ENCODE measurements at regions not wholly inside any gene's neighbourhood (a gene's known extent, or its start where the extent isn't known, plus 50 kb on each side); places are given as distances from the start of the nearest gene placed in this dataset.

DNA sequence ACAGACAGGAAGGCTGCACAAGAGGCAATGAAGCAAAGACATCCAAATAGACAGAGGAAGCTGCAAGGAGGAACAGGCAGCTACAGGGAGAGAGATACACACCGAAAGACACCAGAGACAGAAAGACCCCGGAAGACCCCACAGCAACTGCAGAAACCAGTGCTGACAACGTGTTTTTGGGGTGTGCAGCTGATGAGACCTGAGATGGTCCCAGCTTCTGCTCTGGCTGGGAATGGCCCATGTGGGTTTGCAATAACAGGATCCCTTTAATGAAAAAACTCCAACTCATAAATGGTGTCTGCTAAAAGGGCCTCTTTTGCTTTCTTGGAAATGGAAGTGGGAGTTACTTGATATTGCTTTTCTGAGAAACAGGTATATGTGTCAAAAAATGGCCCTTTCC lies 101.5 kb upstream of the CDH11 start (continued):
- TF ChIP-seq, protein P1, sequence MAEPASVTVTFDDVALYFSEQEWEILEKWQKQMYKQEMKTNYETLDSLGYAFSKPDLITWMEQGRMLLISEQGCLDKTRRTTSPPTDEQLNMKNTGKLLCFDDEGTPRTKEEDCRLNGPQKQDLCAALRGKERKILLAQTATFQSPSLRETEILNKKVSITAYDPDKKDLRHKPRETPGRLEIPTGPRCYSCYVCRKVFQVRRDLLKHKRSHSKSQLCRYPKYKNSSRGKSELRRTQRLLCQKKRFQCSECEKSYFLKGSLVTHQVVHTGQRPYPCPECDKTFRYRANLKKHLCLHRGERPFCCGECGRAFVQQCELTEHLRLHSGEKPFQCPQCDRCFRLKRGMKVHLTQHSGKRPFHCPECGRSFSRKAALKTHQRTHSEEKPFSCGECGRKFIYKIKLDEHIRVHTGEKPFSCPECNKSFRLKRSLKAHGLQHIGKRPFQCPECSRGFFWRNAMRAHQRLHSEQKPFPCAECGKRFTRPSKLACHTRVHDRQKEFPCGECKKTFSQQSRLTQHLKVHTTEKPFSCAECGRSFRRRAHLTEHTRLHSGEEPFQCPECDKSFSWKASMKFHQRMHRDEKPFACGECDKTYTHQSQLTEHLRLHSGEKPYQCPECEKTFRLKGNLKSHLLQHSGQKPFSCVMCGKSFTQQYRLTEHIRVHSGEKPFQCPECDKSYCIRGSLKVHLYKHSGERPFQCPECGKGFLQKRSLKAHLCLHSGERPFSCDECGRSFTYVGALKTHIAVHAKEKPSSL (CRISPR knock-in tag; conservative IDR thresholded peaks at IDR 0.05), result 0 out of 2 replicates have a peak, but pooled peaks have one; percentile 13
- TF ChIP-seq ZNF671 (CRISPR knock-in tag; IDR thresholded peaks at IDR 0.05) (peak; percentile 54; the same call in 1 of the 2 replicates), NR3C1 (CRISPR knock-in tag; conservative IDR thresholded peaks at IDR 0.05; ENCODE audit: low read depth) (no peak), GTF2I (CRISPR knock-in tag; conservative IDR thresholded peaks at IDR 0.05) (no peak), JAZF1 (CRISPR knock-in tag; IDR thresholded peaks at IDR 0.05) (no peak), IRF2 (CRISPR knock-in tag; IDR thresholded peaks at IDR 0.05; ENCODE audit: borderline replicate concordance, low read depth) (no peak), ELF4 (CRISPR knock-in tag; IDR thresholded peaks at IDR 0.05; ENCODE audit: low read depth) (no peak), RELA (CRISPR knock-in tag; IDR thresholded peaks at IDR 0.05; ENCODE audit: borderline replicate concordance) (no peak), HMGA2 (CRISPR knock-in tag; IDR thresholded peaks at IDR 0.05) (no peak), FOXP1 (CRISPR knock-in tag; IDR thresholded peaks at IDR 0.05; ENCODE audit: borderline replicate concordance) (no peak), JUN (CRISPR knock-in tag; IDR thresholded peaks at IDR 0.05) (no peak), CBFB (CRISPR knock-in tag; IDR thresholded peaks at IDR 0.05; ENCODE audit: low read depth) (no peak)
- TF ChIP-seq, protein P2, sequence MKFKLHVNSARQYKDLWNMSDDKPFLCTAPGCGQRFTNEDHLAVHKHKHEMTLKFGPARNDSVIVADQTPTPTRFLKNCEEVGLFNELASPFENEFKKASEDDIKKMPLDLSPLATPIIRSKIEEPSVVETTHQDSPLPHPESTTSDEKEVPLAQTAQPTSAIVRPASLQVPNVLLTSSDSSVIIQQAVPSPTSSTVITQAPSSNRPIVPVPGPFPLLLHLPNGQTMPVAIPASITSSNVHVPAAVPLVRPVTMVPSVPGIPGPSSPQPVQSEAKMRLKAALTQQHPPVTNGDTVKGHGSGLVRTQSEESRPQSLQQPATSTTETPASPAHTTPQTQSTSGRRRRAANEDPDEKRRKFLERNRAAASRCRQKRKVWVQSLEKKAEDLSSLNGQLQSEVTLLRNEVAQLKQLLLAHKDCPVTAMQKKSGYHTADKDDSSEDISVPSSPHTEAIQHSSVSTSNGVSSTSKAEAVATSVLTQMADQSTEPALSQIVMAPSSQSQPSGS (CRISPR knock-in tag; IDR thresholded peaks at IDR 0.05; ENCODE audit: borderline replicate concordance, low read depth), result no peak
- TF ChIP-seq, protein P3, sequence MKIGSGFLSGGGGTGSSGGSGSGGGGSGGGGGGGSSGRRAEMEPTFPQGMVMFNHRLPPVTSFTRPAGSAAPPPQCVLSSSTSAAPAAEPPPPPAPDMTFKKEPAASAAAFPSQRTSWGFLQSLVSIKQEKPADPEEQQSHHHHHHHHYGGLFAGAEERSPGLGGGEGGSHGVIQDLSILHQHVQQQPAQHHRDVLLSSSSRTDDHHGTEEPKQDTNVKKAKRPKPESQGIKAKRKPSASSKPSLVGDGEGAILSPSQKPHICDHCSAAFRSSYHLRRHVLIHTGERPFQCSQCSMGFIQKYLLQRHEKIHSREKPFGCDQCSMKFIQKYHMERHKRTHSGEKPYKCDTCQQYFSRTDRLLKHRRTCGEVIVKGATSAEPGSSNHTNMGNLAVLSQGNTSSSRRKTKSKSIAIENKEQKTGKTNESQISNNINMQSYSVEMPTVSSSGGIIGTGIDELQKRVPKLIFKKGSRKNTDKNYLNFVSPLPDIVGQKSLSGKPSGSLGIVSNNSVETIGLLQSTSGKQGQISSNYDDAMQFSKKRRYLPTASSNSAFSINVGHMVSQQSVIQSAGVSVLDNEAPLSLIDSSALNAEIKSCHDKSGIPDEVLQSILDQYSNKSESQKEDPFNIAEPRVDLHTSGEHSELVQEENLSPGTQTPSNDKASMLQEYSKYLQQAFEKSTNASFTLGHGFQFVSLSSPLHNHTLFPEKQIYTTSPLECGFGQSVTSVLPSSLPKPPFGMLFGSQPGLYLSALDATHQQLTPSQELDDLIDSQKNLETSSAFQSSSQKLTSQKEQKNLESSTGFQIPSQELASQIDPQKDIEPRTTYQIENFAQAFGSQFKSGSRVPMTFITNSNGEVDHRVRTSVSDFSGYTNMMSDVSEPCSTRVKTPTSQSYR (CRISPR knock-in tag; IDR thresholded peaks at IDR 0.05), result no peak
- TF ChIP-seq, protein P4, sequence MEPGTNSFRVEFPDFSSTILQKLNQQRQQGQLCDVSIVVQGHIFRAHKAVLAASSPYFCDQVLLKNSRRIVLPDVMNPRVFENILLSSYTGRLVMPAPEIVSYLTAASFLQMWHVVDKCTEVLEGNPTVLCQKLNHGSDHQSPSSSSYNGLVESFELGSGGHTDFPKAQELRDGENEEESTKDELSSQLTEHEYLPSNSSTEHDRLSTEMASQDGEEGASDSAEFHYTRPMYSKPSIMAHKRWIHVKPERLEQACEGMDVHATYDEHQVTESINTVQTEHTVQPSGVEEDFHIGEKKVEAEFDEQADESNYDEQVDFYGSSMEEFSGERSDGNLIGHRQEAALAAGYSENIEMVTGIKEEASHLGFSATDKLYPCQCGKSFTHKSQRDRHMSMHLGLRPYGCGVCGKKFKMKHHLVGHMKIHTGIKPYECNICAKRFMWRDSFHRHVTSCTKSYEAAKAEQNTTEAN (CRISPR knock-in tag; IDR thresholded peaks at IDR 0.05), result no peak
- TF ChIP-seq, protein P5, sequence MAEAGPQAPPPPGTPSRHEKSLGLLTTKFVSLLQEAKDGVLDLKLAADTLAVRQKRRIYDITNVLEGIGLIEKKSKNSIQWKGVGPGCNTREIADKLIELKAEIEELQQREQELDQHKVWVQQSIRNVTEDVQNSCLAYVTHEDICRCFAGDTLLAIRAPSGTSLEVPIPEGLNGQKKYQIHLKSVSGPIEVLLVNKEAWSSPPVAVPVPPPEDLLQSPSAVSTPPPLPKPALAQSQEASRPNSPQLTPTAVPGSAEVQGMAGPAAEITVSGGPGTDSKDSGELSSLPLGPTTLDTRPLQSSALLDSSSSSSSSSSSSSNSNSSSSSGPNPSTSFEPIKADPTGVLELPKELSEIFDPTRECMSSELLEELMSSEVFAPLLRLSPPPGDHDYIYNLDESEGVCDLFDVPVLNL (CRISPR knock-in tag; IDR thresholded peaks at IDR 0.05; ENCODE audit: borderline replicate concordance, low read depth), result no peak
- TF ChIP-seq, protein P6, sequence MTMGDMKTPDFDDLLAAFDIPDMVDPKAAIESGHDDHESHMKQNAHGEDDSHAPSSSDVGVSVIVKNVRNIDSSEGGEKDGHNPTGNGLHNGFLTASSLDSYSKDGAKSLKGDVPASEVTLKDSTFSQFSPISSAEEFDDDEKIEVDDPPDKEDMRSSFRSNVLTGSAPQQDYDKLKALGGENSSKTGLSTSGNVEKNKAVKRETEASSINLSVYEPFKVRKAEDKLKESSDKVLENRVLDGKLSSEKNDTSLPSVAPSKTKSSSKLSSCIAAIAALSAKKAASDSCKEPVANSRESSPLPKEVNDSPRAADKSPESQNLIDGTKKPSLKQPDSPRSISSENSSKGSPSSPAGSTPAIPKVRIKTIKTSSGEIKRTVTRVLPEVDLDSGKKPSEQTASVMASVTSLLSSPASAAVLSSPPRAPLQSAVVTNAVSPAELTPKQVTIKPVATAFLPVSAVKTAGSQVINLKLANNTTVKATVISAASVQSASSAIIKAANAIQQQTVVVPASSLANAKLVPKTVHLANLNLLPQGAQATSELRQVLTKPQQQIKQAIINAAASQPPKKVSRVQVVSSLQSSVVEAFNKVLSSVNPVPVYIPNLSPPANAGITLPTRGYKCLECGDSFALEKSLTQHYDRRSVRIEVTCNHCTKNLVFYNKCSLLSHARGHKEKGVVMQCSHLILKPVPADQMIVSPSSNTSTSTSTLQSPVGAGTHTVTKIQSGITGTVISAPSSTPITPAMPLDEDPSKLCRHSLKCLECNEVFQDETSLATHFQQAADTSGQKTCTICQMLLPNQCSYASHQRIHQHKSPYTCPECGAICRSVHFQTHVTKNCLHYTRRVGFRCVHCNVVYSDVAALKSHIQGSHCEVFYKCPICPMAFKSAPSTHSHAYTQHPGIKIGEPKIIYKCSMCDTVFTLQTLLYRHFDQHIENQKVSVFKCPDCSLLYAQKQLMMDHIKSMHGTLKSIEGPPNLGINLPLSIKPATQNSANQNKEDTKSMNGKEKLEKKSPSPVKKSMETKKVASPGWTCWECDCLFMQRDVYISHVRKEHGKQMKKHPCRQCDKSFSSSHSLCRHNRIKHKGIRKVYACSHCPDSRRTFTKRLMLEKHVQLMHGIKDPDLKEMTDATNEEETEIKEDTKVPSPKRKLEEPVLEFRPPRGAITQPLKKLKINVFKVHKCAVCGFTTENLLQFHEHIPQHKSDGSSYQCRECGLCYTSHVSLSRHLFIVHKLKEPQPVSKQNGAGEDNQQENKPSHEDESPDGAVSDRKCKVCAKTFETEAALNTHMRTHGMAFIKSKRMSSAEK (CRISPR knock-in tag; IDR thresholded peaks at IDR 0.05; ENCODE audit: borderline replicate concordance), result no peak
- TF ChIP-seq, protein P7, sequence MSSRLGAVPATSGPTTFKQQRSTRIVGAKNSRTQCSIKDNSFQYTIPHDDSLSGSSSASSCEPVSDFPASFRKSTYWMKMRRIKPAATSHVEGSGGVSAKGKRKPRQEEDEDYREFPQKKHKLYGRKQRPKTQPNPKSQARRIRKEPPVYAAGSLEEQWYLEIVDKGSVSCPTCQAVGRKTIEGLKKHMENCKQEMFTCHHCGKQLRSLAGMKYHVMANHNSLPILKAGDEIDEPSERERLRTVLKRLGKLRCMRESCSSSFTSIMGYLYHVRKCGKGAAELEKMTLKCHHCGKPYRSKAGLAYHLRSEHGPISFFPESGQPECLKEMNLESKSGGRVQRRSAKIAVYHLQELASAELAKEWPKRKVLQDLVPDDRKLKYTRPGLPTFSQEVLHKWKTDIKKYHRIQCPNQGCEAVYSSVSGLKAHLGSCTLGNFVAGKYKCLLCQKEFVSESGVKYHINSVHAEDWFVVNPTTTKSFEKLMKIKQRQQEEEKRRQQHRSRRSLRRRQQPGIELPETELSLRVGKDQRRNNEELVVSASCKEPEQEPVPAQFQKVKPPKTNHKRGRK (CRISPR knock-in tag; IDR thresholded peaks at IDR 0.05; ENCODE audit: borderline replicate concordance), result no peak
- TF ChIP-seq, protein P8, sequence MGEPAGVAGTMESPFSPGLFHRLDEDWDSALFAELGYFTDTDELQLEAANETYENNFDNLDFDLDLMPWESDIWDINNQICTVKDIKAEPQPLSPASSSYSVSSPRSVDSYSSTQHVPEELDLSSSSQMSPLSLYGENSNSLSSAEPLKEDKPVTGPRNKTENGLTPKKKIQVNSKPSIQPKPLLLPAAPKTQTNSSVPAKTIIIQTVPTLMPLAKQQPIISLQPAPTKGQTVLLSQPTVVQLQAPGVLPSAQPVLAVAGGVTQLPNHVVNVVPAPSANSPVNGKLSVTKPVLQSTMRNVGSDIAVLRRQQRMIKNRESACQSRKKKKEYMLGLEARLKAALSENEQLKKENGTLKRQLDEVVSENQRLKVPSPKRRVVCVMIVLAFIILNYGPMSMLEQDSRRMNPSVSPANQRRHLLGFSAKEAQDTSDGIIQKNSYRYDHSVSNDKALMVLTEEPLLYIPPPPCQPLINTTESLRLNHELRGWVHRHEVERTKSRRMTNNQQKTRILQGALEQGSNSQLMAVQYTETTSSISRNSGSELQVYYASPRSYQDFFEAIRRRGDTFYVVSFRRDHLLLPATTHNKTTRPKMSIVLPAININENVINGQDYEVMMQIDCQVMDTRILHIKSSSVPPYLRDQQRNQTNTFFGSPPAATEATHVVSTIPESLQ (CRISPR knock-in tag; IDR thresholded peaks at IDR 0.05), result no peak
- TF ChIP-seq, protein P9, sequence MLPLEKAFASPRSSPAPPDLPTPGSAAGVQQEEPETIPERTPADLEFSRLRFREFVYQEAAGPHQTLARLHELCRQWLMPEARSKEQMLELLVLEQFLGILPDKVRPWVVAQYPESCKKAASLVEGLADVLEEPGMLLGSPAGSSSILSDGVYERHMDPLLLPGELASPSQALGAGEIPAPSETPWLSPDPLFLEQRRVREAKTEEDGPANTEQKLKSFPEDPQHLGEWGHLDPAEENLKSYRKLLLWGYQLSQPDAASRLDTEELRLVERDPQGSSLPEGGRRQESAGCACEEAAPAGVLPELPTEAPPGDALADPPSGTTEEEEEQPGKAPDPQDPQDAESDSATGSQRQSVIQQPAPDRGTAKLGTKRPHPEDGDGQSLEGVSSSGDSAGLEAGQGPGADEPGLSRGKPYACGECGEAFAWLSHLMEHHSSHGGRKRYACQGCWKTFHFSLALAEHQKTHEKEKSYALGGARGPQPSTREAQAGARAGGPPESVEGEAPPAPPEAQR (CRISPR knock-in tag; IDR thresholded peaks at IDR 0.05), result no peak

Data from WTC11 (cell line).